ENCODE measurements at regions not wholly inside any gene's neighbourhood (a gene's known extent, or its start where the extent isn't known, plus 50 kb on each side); places are given as distances from the start of the nearest gene placed in this dataset.

GRCh38 chr16:87180069-87180468 lies 137.1 kb downstream of the C16orf95 start:
- Histone ChIP-seq H3K9me3 (ENCODE audit: low read depth, low read length, poor library complexity, severe bottlenecking) (no peaks in the 10 kb centered on the region), H3K4me3 (ENCODE audit: low read depth, low read length, poor library complexity, severe bottlenecking) (no peak overlapping the region), H3K36me3 (ENCODE audit: insufficient read depth, low read length, poor library complexity, severe bottlenecking) (no peaks in the 10 kb centered on the region), H3K4me1 (ENCODE audit: insufficient read depth, low read length, poor library complexity, severe bottlenecking) (no peaks in the 10 kb centered on the region), H3K27me3 (replicated peaks; ENCODE audit: insufficient read depth, low read depth, low read length, poor library complexity) (no peaks in the 10 kb centered on the region), H3K27ac (ENCODE audit: low read depth, low read length, poor library complexity, severe bottlenecking) (no peak overlapping the region)
- ChIA-PET CTCF (no interaction called here), POLR2A (ENCODE audit: low non-redundant PET) (no interaction called here)
- intact Hi-C loops (cut with micrococcal nuclease; ENCODE audit: unreplicated experiment): no loop called here
- no TSS peak for BruUV-seq (replicated peaks)
- no peak for DNase-seq (ENCODE audit: low spot score)
- TF ChIP-seq CTCF (conservative IDR thresholded peaks at IDR 0.05; ENCODE audit: low read depth, low read length) (no peak), EZH2 (IDR thresholded peaks at IDR 0.05; ENCODE audit: borderline replicate concordance, low read depth, low read length, poor library complexity, severe bottlenecking) (no peak)

- no peak overlapping the region for H3K27ac ChIP-seq (ENCODE audit: low read depth, low read length, poor library complexity, severe bottlenecking)
- H3K36me3 ChIP-seq (ENCODE audit: insufficient read depth, low read length, poor library complexity, severe bottlenecking): no peaks in the 10 kb centered on the region
- DNase-seq (ENCODE audit: low spot score): no peak
- H3K9me3 ChIP-seq (ENCODE audit: low read depth, low read length, poor library complexity, severe bottlenecking): no peaks in the 10 kb centered on the region
- H3K4me3 ChIP-seq (ENCODE audit: low read depth, low read length, poor library complexity, severe bottlenecking): no peak overlapping the region
- no TSS peak for BruUV-seq (replicated peaks)
- no peaks in the 10 kb centered on the region for H3K27me3 ChIP-seq (replicated peaks; ENCODE audit: insufficient read depth, low read depth, low read length, poor library complexity)
- CTCF ChIA-PET: no interaction called here
- TF ChIP-seq EZH2 (IDR thresholded peaks at IDR 0.05; ENCODE audit: borderline replicate concordance, low read depth, low read length, poor library complexity, severe bottlenecking) (no peak), CTCF (conservative IDR thresholded peaks at IDR 0.05; ENCODE audit: low read depth, low read length) (no peak)
- POLR2A ChIA-PET (ENCODE audit: low non-redundant PET): no interaction called here
- no peaks in the 10 kb centered on the region for H3K4me1 ChIP-seq (ENCODE audit: insufficient read depth, low read length, poor library complexity, severe bottlenecking)
- intact Hi-C loops (cut with micrococcal nuclease; ENCODE audit: unreplicated experiment): no loop called here
Measured at GRCh38 chr16:87182759-87183158, 134.4 kb downstream of the C16orf95 start.

GRCh38 chr16:87183647-87184046 lies 133.5 kb downstream of the C16orf95 start:
- DNase-seq (ENCODE audit: low spot score): no peak
- no peak overlapping the region for H3K27ac ChIP-seq (ENCODE audit: low read depth, low read length, poor library complexity, severe bottlenecking)
- ChIA-PET POLR2A (ENCODE audit: low non-redundant PET) (no interaction called here), CTCF (no interaction called here)
- BruUV-seq (replicated peaks): no TSS peak
- no peaks in the 10 kb centered on the region for H3K4me1 ChIP-seq (ENCODE audit: insufficient read depth, low read length, poor library complexity, severe bottlenecking)
- no peaks in the 10 kb centered on the region for H3K9me3 ChIP-seq (ENCODE audit: low read depth, low read length, poor library complexity, severe bottlenecking)
- TF ChIP-seq EZH2 (IDR thresholded peaks at IDR 0.05; ENCODE audit: borderline replicate concordance, low read depth, low read length, poor library complexity, severe bottlenecking) (no peak), CTCF (conservative IDR thresholded peaks at IDR 0.05; ENCODE audit: low read depth, low read length) (no peak)
- no peak overlapping the region for H3K4me3 ChIP-seq (ENCODE audit: low read depth, low read length, poor library complexity, severe bottlenecking)
- no peaks in the 10 kb centered on the region for H3K36me3 ChIP-seq (ENCODE audit: insufficient read depth, low read length, poor library complexity, severe bottlenecking)
- no peaks in the 10 kb centered on the region for H3K27me3 ChIP-seq (replicated peaks; ENCODE audit: insufficient read depth, low read depth, low read length, poor library complexity)
- intact Hi-C loops (cut with micrococcal nuclease; ENCODE audit: unreplicated experiment): no loop called here
